Peyer's patch (tissue), 4 donors: ENCODE measurements at regions not wholly inside any gene's neighbourhood (a gene's known extent, or its start where the extent isn't known, plus 50 kb on each side); places are given as distances from the start of the nearest gene placed in this dataset.
"Not testable (repeated sequence)": the region's sequence is repeated elsewhere in the genome, so short reads cannot be mapped to it uniquely, and the experiment has no call there.

Experiments used
- DNase-seq, 3 donors: peaks; one replicate each; pipeline ENCODE4 v3.0.0-alpha.2; 2017 to 2019
- H3K27ac ChIP-seq, 4 donors: fragments of 200-600 bp; sonication (generic); one replicate each; pipeline ENCODE4 v1.5.1; 2016 to 2019
- H3K27me3 ChIP-seq, 2 donors: fragments of 200-600 bp; sonication (generic); one replicate each; pipeline ENCODE4 v1.5.1; 2019
- H3K36me3 ChIP-seq, 3 donors: fragments of 200-600 bp; sonication (generic); one replicate each; pipeline ENCODE4 v1.5.1; 2016 to 2019
- H3K4me1 ChIP-seq, 4 donors: fragments of 200-600 bp; sonication (generic); one replicate each; pipeline ENCODE4 v1.5.1; 2016 to 2019
- H3K4me3 ChIP-seq, 4 donors: fragments of 200-600 bp; sonication (generic); 1 replicate in 3 of 4; 2 replicates in 1 of 4; pipeline ENCODE4 v1.5.1; 2016 to 2019; ENCODE audit warnings: mild to moderate bottlenecking in 1 of 4
- H3K9me3 ChIP-seq, 4 donors: fragments of 200-600 bp; sonication (generic); one replicate each; pipeline ENCODE4 v1.5.1; 2016 to 2019; ENCODE audit warnings: mild to moderate bottlenecking in 1 of 4
- small RNA-seq, 2 donors: library from RNA; depleted of rRNA; stranded (forward); fragments of <200 nt; gene quantifications; one replicate each; pipeline ENCODE3, GENCODE V24; 2016

- not testable (repeated sequence) for H3K4me3 ChIP-seq
Measured at GRCh38 chr22:15583007-15583406, 55.0 kb downstream of the OR11H1 start.

GRCh38 chr22:15602199-15602598 is 74.2 kb downstream of the OR11H1 start:
- not testable (repeated sequence) for H3K27me3 ChIP-seq, H3K9me3 ChIP-seq, H3K36me3 ChIP-seq, DNase-seq, H3K27ac ChIP-seq, H3K4me3 ChIP-seq, H3K4me1 ChIP-seq

More at GRCh38 chr22:15583007-15583406, 55.0 kb downstream of the OR11H1 start:
- not testable (repeated sequence) for H3K4me1 ChIP-seq, H3K36me3 ChIP-seq, H3K27ac ChIP-seq, H3K9me3 ChIP-seq, H3K27me3 ChIP-seq, DNase-seq

- H3K4me1 ChIP-seq, H3K27me3 ChIP-seq, DNase-seq, H3K9me3 ChIP-seq, H3K36me3 ChIP-seq, H3K4me3 ChIP-seq, H3K27ac ChIP-seq: not testable (repeated sequence)
Measured at GRCh38 chr22:15603111-15603510, 75.1 kb downstream of the OR11H1 start.

- H3K36me3 ChIP-seq, H3K27me3 ChIP-seq, DNase-seq, H3K27ac ChIP-seq, H3K4me3 ChIP-seq, H3K4me1 ChIP-seq, H3K9me3 ChIP-seq: not testable (repeated sequence)
Measured at GRCh38 chr22:15604176-15604575, 76.2 kb downstream of the OR11H1 start.

GRCh38 chr22:15604679-15605078 is 76.7 kb downstream of the OR11H1 start:
- not testable (repeated sequence) for H3K4me3 ChIP-seq, H3K27ac ChIP-seq, DNase-seq, H3K4me1 ChIP-seq, H3K36me3 ChIP-seq, H3K27me3 ChIP-seq, H3K9me3 ChIP-seq

- not testable (repeated sequence) for H3K36me3 ChIP-seq, H3K4me1 ChIP-seq, H3K27me3 ChIP-seq, H3K9me3 ChIP-seq, H3K27ac ChIP-seq, H3K4me3 ChIP-seq
- peak in 1 of 3 donors; percentile 13 for DNase-seq
Measured at GRCh38 chr22:15612906-15613305, 76.9 kb upstream of the POTEH start.

- H3K27ac ChIP-seq, H3K36me3 ChIP-seq, H3K9me3 ChIP-seq, DNase-seq, H3K4me1 ChIP-seq, H3K4me3 ChIP-seq, H3K27me3 ChIP-seq: not testable (repeated sequence)
Measured at GRCh38 chr22:15615136-15615535, 74.7 kb upstream of the POTEH start.

GRCh38 chr22:15628224-15628623 is 61.6 kb upstream of the POTEH start:
- H3K9me3 ChIP-seq, H3K4me1 ChIP-seq, H3K36me3 ChIP-seq, H3K27ac ChIP-seq, H3K4me3 ChIP-seq, DNase-seq, H3K27me3 ChIP-seq: not testable (repeated sequence)

GRCh38 chr22:15636765-15637164 is 53.1 kb upstream of the POTEH start:
- H3K4me3 ChIP-seq, H3K9me3 ChIP-seq, H3K27me3 ChIP-seq, H3K4me1 ChIP-seq, H3K36me3 ChIP-seq, H3K27ac ChIP-seq: not testable (repeated sequence)
- peak in 1 of 3 donors; percentile 9 for DNase-seq

- not testable (repeated sequence) for H3K36me3 ChIP-seq, H3K27ac ChIP-seq, H3K9me3 ChIP-seq, DNase-seq, H3K4me3 ChIP-seq, H3K27me3 ChIP-seq, H3K4me1 ChIP-seq
Measured at GRCh38 chr22:15637471-15637870, 52.4 kb upstream of the POTEH start.

- not testable (repeated sequence) for H3K4me3 ChIP-seq, DNase-seq, H3K9me3 ChIP-seq, H3K4me1 ChIP-seq, H3K36me3 ChIP-seq, H3K27ac ChIP-seq, H3K27me3 ChIP-seq
Measured at GRCh38 chr22:15637886-15638285, 51.9 kb upstream of the POTEH start.

Small RNA genes in the stretch of these regions (small RNA-seq; reads per million reads assigned to genes)
- gene AP000532.1 (0 reads per million in 2 donors), gene AP000533.3 (0 reads per million in 2 donors)
